GM10248 (cell line): ENCODE measurements at regions not wholly inside any gene's neighbourhood (a gene's known extent, or its start where the extent isn't known, plus 50 kb on each side); places are given as distances from the start of the nearest gene placed in this dataset.
"Not testable (repeated sequence)": the region's sequence is repeated elsewhere in the genome, so short reads cannot be mapped to it uniquely, and the experiment has no call there.

ENCODE experiments used
- CTCF ChIA-PET: fragments of 300-600 bp; sonication (Branson Sonifier 250); formaldehyde crosslinking; extraction: SDS; loops from one replicate; lab custom pipeline; 2021; ENCODE audit warnings: antibody characterized with exemption; lab: Yijun Ruan, JAX
- POLR2A ChIA-PET: fragments of 350-650 bp; sonication (Branson Sonifier 250); formaldehyde crosslinking; extraction: SDS; loops from one replicate; lab custom pipeline; 2020; ENCODE audit warnings: antibody characterized with exemption; lab: Yijun Ruan, JAX
- DNase-seq: peaks from one replicate; pipeline ENCODE4 v3.0.0; 2012; ENCODE audit errors: extremely low spot score
- TF ChIP-seq, protein P1 (sequence below): IDR thresholded peaks from 2 replicates; pipeline ENCODE4 v1.5.1; 2012; ENCODE audit warnings: mild to moderate bottlenecking, low read depth; ENCODE audit errors: extremely low read depth, missing control alignments, control extremely low read depth

DNA sequence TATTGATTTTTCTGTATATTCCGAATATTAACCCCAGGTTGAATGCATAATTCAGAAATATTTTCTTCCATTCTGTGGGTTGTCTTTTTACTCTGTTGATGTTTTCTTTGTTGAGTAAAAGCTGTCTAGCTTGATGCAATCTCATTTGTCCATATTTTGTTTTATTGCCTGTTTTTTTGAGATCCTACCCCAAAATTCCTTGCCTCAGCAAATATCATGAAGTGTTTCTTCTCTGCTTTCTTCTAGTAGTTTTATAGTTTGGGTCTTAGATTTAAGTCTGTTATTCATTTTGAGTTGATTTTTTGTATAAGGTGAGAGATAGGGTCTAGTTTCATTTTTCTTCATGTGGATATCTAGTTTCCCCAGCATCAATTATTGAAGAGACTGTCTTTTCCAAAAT, 467.9 kb upstream of the GCFC2 start:
- no peak for DNase-seq
- CTCF ChIA-PET: interaction anchor here (1.8 kb wide), 1 partner anchor 9 kb away, joined by 4 read pairs; no protein-coding TSS in a partner anchor
- POLR2A ChIA-PET: no interaction called here
- TF ChIP-seq, protein P1, sequence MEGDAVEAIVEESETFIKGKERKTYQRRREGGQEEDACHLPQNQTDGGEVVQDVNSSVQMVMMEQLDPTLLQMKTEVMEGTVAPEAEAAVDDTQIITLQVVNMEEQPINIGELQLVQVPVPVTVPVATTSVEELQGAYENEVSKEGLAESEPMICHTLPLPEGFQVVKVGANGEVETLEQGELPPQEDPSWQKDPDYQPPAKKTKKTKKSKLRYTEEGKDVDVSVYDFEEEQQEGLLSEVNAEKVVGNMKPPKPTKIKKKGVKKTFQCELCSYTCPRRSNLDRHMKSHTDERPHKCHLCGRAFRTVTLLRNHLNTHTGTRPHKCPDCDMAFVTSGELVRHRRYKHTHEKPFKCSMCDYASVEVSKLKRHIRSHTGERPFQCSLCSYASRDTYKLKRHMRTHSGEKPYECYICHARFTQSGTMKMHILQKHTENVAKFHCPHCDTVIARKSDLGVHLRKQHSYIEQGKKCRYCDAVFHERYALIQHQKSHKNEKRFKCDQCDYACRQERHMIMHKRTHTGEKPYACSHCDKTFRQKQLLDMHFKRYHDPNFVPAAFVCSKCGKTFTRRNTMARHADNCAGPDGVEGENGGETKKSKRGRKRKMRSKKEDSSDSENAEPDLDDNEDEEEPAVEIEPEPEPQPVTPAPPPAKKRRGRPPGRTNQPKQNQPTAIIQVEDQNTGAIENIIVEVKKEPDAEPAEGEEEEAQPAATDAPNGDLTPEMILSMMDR: no peak

- POLR2A ChIA-PET: no interaction called here
- CTCF ChIA-PET: no interaction called here
- TF ChIP-seq, protein P1: no peak
- DNase-seq: no peak
Observed at GRCh38 chr2:76175295-76175694, 464.6 kb upstream of the GCFC2 start.

- TF ChIP-seq, protein P1: no peak
- ChIA-PET CTCF (no interaction called here), POLR2A (no interaction called here)
- DNase-seq: no peak
Observed at GRCh38 chr2:76174505-76174904, 463.8 kb upstream of the GCFC2 start.

DNA sequence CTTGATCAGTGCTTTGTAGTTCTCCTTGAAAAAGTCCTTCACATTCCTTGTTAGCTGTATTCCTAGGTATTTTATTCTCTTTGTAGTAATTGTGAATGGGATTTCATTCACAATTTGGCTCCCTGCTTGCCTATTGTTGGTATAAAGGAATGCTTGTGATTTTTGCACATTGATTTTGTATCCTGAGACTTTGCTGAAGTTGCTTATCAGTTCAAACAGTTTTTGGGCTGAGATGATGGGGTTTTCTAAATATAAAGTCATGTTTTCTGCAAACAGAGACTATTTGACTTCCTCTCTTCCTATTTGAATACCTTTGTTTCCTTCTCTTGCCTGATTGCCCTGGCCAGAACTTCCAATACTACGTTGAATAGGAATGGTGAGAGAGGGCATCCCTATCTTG, 462.5 kb upstream of the GCFC2 start:
- CTCF ChIA-PET, POLR2A ChIA-PET, DNase-seq: not testable (repeated sequence)

DNA sequence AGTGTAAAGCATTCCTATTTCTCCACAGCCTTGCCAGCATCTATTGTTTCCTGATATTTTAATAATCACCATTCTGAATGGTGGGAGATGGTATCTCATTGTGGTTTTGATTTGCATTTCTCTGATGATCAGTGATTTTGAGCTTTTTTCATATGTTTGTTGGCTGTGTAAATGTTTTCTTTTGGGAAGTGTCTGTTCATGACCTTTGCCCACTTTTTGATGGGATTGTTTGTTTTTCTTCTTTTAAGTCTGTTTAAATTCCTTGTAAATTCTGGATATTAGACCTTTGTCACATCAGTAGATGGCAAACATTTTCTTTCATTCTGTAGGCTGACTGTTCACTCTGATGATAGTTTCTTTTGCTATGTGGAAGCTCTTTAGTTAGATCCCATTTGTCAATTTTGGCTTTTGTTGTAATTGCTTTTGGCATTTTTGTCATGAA, 461.5 kb upstream of the GCFC2 start:
- CTCF ChIA-PET, DNase-seq, POLR2A ChIA-PET: not testable (repeated sequence)

- DNase-seq: no peak
- CTCF ChIA-PET: interaction anchor here (0.9 to 2.4 kb wide), 3 partner anchors 12 to 69 kb away, joined by 3 to 6 read pairs (median 3); no protein-coding TSS in a partner anchor
- TF ChIP-seq, protein P1: no peak
- POLR2A ChIA-PET: no interaction called here
Observed at GRCh38 chr2:76170856-76171255, 460.1 kb upstream of the GCFC2 start.

DNA sequence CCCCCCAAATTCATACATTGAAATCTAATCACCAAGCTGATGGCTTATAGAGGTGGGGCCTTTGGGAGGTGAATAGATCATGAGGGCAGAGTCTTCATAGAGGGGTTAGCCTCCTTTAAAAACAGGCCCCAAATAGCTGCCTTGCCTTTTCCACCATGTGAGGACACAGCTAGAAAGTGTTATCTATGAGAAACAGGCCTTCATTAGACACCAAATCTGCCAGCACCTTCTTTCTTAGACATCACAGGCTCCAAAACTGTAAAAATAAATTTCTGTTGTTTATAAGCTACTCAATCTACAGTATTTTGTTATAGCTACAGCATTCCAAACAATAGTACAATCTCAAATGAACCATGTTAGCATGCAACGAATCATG, 459.3 kb upstream of the GCFC2 start:
- TF ChIP-seq, protein P1: no peak
- DNase-seq: no peak
- CTCF ChIA-PET: interaction anchor here (1.5 to 2.4 kb wide), 2 partner anchors 9 to 27 kb away, joined by 4 to 6 read pairs; no protein-coding TSS in a partner anchor
- POLR2A ChIA-PET: no interaction called here
